Stimulated activated CD8-positive, alpha-beta memory T cell treated with anti-CD3 and anti-CD28 coated beads, Interleukin-4, amount 100 ng/mL, for 4 hours (primary cell): ENCODE measurements at regions not wholly inside any gene's neighbourhood (a gene's known extent, or its start where the extent isn't known, plus 50 kb on each side); places are given as distances from the start of the nearest gene placed in this dataset.

ENCODE experiments used
- DNase-seq, 2 donors: peaks; one replicate each; pipeline ENCODE4 v3.0.0-alpha.2; 2020; ENCODE audit warnings: low read depth in 2 of 2, low spot score in 1 of 2

DNA sequence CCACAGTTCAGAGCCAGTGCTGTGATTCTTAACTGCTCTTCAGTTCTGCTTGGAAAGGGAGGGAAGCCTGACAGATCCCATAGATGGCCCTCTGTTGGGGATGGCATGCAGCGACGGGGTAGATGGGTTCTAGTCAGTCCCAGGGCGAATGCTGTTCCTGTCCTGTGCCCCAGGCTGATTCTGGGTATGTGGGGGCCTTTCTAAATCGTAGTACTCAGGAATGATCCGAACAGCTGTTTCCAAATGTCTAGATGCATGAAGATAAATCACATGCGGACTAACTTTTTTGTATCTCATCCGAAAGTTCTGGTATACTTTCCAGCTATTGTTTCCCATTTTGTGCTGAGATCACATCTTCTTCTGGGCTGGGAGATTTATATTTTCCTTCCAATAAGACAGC, 186.0 kb upstream of the MKI67 start:
- DNase-seq: no peak

DNA sequence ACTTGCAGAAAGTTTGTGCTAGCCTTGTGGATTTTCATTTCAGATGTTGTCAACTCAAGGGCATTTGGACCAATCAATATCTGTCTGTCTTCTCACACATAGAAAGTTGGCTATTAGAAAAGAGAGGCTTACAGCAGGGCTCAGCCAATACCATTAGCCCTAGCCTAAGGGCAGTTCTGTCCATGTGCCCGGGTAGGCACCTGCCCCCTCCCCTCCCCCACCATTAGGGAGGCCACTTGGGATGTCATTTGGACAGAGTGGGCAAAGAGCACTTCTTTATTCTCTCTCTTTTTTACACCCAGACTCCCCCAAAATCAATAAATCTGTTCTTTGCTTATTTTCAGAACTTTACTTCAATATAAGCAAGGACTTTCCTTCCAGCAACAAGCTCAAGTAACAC, 188.5 kb upstream of the MKI67 start:
- DNase-seq: no peak

DNA sequence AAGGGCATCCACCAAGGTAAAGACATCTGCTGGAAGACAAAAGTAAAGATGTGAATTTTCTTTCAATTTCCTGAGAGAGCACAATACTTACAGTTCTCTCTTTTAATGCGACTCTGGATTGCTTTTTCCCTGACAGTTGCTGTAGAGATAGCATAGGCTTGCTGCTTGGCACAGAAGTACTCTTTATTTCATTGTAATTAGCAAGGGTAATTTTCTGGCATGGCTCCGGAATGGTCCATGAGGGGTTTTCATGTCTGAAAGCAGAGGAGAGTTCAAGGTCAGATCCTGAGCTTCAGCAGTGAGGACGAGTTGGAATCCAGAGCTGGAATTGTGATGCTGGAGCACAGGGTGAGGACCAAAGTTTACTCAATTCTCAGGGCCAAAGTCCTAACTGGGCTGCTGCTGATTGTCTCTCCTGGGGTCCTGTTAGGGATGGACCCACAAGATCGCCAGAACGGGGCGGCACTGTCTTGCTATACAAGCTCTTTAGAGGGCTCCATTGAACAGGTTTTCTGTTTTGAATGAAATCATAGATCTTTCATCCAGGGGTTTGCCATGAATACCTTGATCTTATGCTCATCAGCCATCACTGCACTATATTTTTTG, 190.0 kb upstream of the MKI67 start:
- DNase-seq: no peak

DNA sequence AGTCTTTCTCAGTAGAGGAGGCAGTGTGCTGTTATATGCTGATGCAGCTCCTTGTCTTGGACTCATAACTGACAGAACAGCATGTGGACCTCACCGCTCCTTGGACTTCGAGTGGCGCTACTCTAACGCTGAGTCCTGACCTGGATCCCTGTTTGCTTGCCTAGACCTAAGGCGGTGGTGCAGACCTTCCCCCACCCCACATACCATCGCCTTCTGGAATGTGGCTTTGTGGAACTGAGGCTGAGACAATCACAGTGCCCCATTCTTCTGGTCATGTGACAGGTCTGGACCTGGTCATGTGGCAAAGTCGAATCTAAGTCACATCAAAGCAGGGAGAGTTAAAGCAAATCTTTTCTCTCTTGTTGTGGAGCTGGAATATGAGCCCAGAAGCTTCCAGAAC, 190.7 kb upstream of the MKI67 start:
- DNase-seq: no peak

DNA sequence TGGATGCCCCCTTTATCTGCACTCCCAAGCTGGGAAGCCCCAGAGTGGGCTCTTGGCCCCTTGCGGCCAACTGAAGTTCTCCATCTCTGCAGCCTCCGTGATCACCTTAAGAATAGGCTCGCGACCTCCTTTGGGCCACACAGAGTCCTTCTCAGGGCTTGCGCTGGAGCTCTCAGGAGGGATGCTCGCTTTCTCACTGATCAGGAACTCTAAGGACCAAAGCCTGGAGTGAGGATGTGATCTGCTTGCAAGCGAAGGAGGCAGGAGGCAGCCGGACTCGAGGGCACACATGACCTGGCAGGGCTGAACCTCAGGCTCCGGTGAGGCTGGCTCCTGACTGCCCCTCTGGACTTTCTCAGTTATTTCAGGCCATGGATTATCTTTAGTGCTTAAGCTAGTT, 192.1 kb upstream of the MKI67 start:
- no peak for DNase-seq

DNA sequence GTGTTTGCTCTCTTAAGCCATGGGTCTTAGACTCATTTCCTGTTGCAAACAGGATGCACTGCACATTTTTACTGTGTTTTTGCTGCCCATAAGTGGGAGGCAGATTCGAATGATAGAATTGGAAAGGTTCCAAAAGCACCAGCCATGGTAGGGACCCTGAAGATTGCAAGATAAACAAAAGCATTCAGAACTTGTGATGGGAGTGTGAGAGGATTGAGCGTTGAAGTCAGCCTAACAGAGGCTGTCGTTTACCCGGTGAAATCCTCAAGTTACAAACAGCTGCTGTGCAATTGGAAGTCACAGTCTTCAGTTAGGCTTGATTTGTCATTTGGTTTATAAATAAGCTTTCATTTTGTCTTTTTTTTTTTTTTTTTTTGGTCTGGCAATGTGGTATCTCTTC, 192.7 kb upstream of the MKI67 start:
- no peak for DNase-seq

DNA sequence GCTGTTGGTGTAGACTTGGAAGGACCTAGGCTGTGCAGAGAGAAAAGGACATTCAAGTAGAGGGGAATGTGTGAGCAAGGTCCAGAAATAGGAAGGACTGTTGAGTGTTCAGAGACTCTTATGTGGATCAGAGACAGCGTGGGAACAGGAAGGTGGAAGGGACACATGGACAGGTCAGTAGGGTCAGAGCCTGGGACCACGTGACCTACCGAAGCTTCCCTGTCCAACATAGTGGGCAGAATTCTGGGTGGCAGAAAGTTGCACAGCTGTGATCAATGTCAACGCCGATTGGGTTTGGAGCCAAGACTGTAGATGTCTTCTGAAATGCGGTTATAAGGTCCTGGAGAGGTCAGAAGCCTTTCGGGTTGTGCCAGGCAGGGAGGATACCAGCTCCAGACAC, 195.9 kb upstream of the MKI67 start:
- no peak for DNase-seq

DNA sequence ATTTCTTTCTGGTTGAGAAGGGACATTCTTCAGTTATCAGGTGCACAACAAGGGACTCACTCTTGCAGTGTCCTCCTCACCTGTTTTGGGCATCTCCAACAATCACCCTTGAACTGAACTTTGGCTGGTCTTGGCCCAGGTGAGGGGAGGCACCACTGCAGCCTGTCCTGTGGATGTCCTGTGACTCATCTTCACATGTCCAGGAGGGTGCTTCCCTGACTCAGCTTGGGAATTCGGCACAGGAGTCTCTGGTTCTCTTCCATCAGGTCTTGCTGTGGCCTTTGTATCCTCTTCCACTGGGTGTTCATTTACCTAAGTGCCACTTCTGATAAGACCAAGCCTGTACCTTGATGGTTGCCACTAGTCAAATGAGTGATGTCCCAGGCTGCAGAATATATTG, 196.7 kb upstream of the MKI67 start:
- DNase-seq: no peak

DNA sequence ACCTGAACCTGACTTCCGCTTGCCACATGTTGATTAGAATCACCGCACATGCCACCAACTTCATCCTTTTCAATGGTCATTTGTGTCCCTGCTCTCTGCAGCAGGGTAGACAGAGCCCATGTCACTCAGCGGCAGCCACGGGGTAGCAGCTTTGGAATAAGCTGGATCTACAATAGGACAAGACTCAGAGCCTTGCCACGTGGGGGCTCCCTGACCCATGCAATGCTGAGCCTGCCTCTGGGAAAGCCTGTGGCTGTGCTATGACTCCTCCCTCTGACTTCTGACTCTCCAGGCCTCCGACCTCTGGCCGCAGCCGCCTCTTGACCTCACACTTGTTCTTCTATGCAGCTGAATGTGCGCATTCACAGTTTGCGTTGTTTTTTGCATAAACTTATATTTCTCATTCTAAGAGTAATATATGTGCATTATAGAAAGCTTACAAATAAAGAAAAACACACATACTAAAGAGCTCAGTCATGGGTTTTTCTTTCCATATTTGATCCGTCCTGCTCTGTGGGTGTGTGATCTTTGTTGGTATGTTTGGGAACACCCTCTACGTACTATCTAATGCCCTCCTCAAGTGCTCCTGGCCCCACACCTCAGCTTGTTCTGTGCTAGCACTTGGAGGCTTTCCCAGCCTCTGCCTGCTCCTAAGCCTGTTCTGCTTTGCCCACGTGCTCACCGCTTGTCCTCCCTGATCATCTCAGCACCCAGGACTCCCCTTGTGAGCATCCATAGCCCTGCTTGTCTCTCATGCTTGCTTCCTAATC, 198.0 kb upstream of the MKI67 start:
- no peak for DNase-seq

DNA sequence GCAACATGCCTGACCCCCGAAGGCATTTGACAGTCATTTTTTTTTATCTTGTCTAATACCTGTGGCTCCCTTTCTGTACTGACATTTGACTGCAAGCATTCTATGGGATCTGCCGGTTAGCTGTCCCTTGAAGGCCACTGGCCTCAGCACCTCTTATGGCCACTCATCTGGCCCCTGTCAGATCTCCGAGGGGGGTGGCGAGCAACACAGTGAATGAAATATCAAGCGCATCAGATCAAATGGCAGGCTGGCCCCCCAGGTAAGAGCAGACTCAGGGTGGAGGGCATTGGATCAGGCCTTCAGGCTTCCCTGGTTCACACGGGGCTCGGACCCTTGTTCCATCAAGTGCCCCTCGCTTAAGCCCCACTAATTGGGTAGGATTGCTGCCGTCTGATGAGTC, 199.6 kb upstream of the MKI67 start:
- DNase-seq: no peak

DNA sequence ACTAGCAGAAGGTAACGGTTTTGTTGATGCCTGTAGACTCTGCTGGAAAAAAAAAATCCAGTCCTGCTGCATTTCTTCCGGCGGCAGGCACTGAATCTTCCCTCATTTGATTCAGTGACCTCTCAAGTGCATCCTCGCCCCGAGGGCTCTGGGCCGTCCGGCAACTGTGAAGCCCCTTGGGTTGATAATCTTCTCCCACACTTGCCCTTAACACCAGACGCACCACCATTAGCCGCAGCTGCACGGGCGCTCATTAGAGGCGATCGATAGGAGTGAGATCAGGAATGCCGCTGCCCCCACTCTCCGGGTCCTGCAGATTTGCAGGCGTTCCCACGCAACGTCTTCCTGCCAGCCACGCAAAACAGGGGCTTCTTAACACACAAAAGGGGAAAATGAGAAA, 200.0 kb upstream of the MKI67 start:
- DNase-seq: no peak

DNA sequence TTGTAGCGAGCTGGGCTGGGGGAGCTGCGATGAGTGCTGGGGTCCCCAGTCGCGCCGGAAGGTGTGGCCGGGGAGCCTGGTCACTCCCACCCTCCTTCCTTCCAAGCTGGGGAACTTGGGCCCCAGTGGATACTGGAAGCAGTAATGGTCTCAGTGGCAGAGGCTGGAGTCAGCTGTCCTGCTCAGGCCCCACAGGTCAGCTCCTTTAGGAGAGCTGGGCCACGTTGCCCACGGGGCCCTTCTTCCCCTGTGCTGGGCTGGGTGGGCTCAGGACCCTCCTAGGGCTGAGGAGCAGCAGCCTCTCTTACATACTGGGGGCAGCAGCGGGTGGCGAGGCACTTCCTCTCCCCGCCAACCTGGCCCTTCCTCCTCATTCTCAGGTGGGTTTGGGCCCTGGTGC, 200.6 kb upstream of the MKI67 start:
- DNase-seq: no peak

DNA sequence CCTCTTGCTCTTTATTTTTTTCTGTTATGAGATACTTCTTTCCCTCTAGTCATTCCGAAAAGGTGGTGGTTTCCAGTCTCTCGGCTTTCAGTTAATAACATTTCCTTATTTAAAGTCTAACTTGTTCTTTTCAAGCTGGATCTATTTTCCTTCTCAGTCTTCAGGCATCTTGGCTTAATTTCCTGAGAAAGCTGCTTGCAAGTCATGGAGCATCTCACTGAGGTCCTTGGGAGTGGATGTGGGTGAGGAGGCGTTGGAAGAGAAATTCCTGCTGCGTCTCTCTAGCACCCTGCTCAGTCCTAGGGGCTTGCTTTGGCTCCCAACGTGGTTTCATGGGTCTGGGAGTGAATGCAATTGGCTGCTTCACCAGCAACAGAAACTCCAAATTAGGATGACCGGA, 210.2 kb upstream of the MKI67 start:
- no peak for DNase-seq

DNA sequence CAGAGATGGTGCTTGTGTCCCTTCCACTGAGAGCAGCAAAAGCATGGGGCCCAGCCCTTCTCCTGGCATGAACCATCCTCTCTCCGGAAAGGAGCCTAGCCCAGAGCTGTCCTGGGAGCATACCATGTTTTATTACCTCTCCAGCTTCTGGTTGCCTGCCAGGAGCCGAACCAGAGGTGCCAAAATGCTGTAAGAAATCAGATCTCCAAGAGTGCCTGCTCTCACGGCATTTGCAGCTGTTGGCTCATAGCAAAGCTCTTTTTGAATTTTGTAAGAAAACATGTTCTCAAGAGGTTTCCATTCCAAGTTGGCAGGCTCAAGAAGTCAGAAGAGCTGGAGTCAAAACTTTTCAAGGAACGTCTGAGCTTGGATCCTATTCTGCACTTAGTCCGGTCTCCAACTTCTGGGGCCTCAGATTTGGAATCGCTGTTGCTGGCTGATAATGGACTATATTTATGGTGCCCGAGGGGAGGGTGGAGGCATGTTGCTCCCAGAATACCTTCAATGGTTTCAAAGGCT, 211.7 kb upstream of the MKI67 start:
- no peak for DNase-seq

DNA sequence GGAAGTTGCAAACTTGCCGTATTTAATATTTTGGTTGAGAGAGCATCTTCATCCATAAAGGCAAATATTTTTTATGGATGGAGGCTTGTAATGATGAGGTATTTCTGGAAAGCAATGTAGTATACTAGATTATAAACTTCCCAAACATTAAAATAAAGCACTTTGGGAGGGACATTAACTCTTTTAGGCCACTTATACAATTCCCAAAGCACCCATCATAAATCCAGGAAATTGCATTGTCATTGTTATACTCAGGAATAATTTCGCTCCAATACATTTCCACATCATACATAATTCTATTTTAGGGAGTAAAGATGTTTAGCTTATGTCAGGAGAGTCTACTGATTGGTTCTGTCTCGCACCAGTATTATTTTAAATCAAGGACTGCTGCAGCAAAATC, 212.7 kb upstream of the MKI67 start:
- no peak for DNase-seq

DNA sequence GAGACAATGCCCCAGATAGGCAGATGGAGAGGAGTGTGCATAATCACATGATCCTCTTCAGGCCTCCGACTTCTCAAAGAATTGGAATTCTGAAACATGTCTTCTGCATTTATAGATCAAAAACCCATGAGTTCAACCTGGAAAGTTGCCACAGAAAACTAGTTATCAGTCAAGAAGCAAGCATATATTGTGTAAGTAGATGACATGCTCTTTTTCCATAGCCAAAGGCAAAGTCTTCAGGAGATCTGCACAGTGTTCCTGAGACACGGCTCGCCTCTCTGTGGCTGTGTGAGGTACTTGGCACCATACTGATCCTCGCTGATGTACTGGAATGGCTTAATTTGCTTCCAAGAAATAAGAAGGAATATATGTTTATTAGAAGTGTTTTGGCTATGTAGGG, 213.5 kb upstream of the MKI67 start:
- no peak for DNase-seq

DNA sequence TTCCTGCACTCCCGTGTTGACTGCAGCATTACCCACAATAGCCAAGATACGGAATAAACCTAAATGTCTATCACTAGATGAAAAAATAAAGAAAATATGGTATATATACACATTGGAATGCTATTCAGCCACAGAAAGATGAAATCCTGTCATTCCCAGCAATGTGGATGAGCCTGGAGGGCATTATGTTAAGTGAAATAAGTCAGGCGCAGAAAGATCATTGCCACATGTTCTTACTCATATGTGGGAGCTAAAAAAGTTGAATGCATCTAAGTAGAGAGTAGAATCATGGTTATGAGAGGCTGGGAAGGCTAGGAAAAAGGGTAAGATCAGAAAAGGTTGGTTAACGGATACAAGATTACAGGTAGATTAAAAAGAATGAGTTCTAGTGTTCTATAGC, 219.1 kb upstream of the MKI67 start:
- DNase-seq: no peak

DNA sequence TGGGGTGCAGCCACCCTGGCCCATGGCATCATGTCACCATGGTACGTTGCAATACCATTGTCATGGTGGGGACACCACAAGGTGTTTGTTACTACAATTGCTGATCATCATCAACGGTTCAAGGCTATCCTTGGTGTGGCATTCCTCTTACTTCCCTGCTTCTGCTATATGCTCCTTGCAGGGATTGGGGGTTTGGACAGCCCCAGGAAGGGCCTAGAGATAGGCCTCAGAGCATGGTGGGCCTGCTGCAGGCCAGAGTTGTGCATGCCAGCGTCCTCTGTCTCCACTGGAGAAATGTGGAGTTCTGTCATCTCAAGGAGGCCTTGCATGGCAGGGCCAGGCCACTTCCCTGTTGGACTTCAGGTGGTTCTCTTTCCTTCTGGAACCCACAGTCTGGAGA, 234.6 kb upstream of the MKI67 start:
- no peak for DNase-seq

DNA sequence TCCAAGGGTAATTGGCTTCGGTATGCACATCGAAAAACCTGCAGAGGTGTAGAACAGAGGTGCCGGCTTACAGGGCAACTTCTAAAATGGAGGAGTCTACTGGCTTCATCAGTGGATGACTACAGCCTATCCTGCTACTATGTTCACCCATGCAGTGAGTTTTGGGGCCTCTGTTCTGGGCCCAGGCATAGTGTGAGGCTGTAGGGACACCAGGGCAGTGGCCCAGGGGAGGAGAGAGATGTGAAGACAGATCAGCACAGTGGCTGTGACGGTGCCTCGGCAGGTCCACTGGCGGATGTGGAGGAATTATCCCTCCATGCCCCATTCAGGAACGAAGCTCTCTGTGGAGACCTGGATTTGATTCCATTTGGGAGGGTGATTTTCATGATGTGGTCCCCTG, 235.3 kb upstream of the MKI67 start:
- no peak for DNase-seq

DNA sequence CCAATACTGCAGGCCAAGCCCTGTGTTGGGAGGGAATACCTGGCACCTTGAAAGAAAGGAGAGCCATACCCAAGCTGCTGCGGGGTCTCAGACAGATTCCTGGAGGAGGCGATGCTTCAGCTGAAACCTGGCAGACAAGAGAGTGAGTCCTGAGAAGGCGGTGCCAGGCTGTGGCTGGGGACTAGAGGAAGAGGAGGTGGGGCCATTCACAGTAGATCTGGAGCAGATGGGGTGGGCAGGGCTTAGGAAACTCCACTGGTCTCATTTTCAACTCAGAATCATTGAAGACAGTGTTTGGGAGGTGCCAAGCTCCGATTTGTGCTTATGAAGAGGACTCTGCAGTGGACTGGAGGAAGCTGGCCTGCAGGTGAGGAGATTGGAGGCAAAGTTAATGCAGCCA, 236.3 kb upstream of the MKI67 start:
- no peak for DNase-seq

DNA sequence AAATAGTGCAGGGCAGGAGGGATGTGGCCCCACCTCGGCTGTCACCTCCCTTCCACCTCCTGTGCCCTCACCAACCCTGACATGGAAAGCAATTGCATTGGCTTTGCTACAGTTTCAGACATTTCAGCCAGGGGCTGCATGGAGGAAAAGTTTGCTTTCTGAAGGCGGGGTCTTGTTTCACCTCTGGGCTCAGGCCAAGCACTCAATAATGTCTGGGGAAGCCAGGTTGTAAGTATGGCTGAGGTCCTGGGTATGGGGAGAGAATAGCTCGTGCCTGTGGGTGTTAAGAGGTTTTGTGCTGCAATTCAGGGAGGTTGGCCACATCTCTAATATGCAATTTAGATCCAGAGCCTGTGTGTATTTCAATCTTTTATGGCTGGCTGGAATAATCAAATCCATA, 238.4 kb upstream of the MKI67 start:
- DNase-seq: no peak

DNA sequence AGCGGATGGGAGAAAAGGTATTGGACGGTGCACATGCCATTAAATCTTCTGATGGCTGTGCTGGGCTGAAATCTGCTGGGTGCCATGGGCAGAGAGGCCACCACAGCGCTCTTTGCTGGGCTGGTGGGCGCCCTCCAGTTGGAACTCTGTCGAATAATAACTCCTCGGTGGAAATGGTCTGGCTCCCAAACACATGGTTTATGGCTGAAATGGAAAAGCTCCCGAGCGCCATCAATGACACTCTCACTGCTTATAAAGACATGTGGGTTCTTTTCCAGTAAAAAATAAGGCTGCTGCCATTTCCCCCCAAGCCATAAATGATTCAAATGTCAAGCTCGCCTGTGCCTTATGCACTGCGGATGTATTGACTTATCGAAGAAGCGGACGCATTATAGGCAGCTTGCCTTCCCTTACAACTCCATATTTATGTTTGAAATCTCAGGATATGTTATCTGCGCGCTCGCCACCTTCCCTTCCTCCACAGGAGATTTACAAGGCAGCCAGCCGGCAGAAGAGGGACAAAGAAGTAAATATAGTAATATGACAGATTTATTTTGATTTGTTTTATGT, 239.0 kb upstream of the MKI67 start:
- no peak for DNase-seq

DNA sequence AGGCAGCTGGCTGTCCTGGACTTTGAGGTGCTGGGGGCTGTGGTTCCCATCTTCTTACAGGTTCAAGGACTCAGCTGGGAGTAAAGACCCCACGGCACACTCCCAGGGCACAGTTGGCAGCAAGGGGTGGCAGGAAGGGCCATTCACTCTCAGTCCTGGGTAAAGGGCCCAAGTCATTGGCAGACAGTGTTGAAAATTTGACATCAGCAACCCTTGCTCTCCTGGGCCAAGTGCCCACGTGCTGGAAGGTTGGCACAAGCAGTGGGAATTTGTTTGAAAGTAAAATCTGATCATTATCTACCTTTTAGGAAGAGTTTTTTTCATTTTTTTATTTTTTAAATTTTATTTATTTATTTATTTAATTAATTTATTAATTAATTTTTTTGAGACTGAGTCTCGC, 241.6 kb upstream of the MKI67 start:
- no peak for DNase-seq
